ENCODE measurements at regions not wholly inside any gene's neighbourhood (a gene's known extent, or its start where the extent isn't known, plus 50 kb on each side); places are given as distances from the start of the nearest gene placed in this dataset.

DNA sequence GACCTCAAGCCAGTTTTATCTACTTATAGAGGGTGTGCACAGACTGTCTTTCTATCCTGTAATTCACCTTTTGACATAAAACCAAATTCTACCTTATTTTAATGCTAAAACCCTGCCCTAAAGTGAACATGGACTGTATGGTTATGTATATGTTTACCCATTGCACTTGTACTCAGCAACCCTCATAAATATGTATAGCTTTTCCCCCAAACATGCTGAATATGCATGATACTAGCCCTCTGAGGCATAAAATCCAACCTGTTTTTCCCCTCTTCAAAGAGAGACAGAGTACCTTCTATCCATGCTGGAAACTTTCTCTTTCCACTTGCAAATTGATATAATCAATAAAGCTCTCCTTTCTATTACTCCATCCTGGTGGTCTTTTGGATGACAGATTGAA lies 267.9 kb upstream of the BMP2 start:
- no peak overlapping the region for H2BK15ac ChIP-seq (ENCODE audit: low read depth, low read length)
- H4K5ac ChIP-seq (ENCODE audit: insufficient read length, low read depth, low read length), result no peak overlapping the region
- H2BK12ac ChIP-seq (ENCODE audit: insufficient read length, low read depth, low read length), result no peak overlapping the region
- no peak overlapping the region for H3K18ac ChIP-seq (ENCODE audit: insufficient read length, low read depth, low read length)
- no peaks in the 10 kb centered on the region for H3K23me2 ChIP-seq (ENCODE audit: insufficient read length, low read depth, low read length, poor library complexity, severe bottlenecking)
- H3K27ac ChIP-seq (ENCODE audit: insufficient read length, low read depth, low read length), result no peak overlapping the region
- no peaks in the 10 kb centered on the region for H3K79me1 ChIP-seq (ENCODE audit: insufficient read depth, low read depth, low read length, poor library complexity, severe bottlenecking)
- no peak overlapping the region for H4K8ac ChIP-seq (replicated peaks; ENCODE audit: insufficient read length, low read depth, low read length)
- no peak overlapping the region for H3K56ac ChIP-seq (ENCODE audit: insufficient read length, low read depth, low read length)
- Mint-ChIP-seq H3K27ac (no peak overlapping the region), H3K36me3 (ENCODE audit: insufficient read depth in 1 of 3, low read depth in 3 of 3) (peaks cover 0 to 3% (median 0%) of the 10 kb centered on the region in 3 experiments; a peak in 2 of 7 replicates), H3K9me3 (peaks cover 5% of the 10 kb centered on the region in 2 experiments), H3K27me3 (ENCODE audit: low read depth) (no peaks in the 10 kb centered on the region), H3K4me1 (no peaks in the 10 kb centered on the region), H3K4me3 (no peak overlapping the region)
- no peak overlapping the region for H2BK5ac ChIP-seq (ENCODE audit: insufficient read length, low read length)
- H3K9me3 ChIP-seq (ENCODE audit: control insufficient read depth, low read depth, low read length), result no peaks in the 10 kb centered on the region
- H3T11ph ChIP-seq (ENCODE audit: low read length), result no peak overlapping the region
- no peak overlapping the region for H3K23ac ChIP-seq (ENCODE audit: insufficient read length, low read depth, low read length)
- no peak overlapping the region for H2AFZ ChIP-seq (ENCODE audit: low read length)
- no peak overlapping the region for H2BK20ac ChIP-seq (ENCODE audit: low read depth, low read length, poor library complexity, severe bottlenecking)
- DNase-seq, result no peak
- no peaks in the 10 kb centered on the region for H3K79me2 ChIP-seq (ENCODE audit: insufficient read depth, low read length)
- H3K4me1 ChIP-seq (ENCODE audit: insufficient read depth, low read length), result no peaks in the 10 kb centered on the region
- no peak overlapping the region for H3K4me2 ChIP-seq (ENCODE audit: insufficient read depth, insufficient read length, low read length)
- H2AK5ac ChIP-seq (ENCODE audit: insufficient read length, low read length), result no peak overlapping the region
- H3K4ac ChIP-seq (ENCODE audit: low read depth, low read length), result no peak overlapping the region
- no peaks in the 10 kb centered on the region for H4K20me1 ChIP-seq (ENCODE audit: control insufficient read depth, insufficient read depth, insufficient read length)
- TF ChIP-seq CTCF (conservative IDR thresholded peaks at IDR 0.05), result no peak
- H3K14ac ChIP-seq (ENCODE audit: insufficient read depth, low read length), result no peak overlapping the region
- no peak overlapping the region for H3K9ac ChIP-seq (ENCODE audit: extremely low read depth, insufficient read length, low read length)
- H2BK120ac ChIP-seq (ENCODE audit: low read depth, low read length, poor library complexity, severe bottlenecking), result no peak overlapping the region
- no peaks in the 10 kb centered on the region for H3K27me3 ChIP-seq (ENCODE audit: insufficient read depth, low read length)
- no peak overlapping the region for H4K91ac ChIP-seq (ENCODE audit: insufficient read length, low read depth, low read length)

All from H9 (cell line).